ENCODE measurements at regions not wholly inside any gene's neighbourhood (a gene's known extent, or its start where the extent isn't known, plus 50 kb on each side); places are given as distances from the start of the nearest gene placed in this dataset.

GRCh38 chr7:66539902-66540375 is 88.7 kb upstream of the KCTD7 start:
- TF ChIP-seq CTCF (conservative IDR thresholded peaks at IDR 0.05; ENCODE audit: low read depth, low read length), result no peak
- no peak for TF ChIP-seq EZH2 (IDR thresholded peaks at IDR 0.05; ENCODE audit: low read length, unreplicated experiment)
- TF ChIP-seq EZH2phosphoT487 (IDR thresholded peaks at IDR 0.05; ENCODE audit: borderline replicate concordance, low read length), result no peak
